CD14-positive monocyte (primary cell): ENCODE measurements at regions not wholly inside any gene's neighbourhood (a gene's known extent, or its start where the extent isn't known, plus 50 kb on each side); places are given as distances from the start of the nearest gene placed in this dataset.

Experiments
- DNase-seq, 3 donors: peaks; one replicate each; pipeline ENCODE4 v3.0.0-alpha.2; 2011 to 2022
- H2AFZ ChIP-seq: 2 replicates; pipeline ENCODE4 v1.6.0; 2012; ENCODE audit warnings: mild to moderate bottlenecking, low read depth, low read length, inconsistent platforms; ENCODE audit not compliant: insufficient read depth, poor library complexity, severe bottlenecking
- H3K27ac ChIP-seq, 2 donors: 1 replicate in 1 of 2; 2 replicates in 1 of 2; pipeline ENCODE4 v1.5.1; 2012 to 2013; ENCODE audit warnings: low read length in 2 of 2, control low read depth in 1 of 2, inconsistent platforms in 1 of 2, low read depth in 1 of 2, mild to moderate bottlenecking in 1 of 2
- H3K27me3 ChIP-seq, 2 donors: one replicate each; pipeline versions ENCODE4 v1.6.0 to v1.6.1; 2011 to 2013; ENCODE audit warnings: low read length in 2 of 2; ENCODE audit not compliant: control insufficient read depth in 2 of 2, insufficient read depth in 2 of 2
- H3K36me3 ChIP-seq, 2 donors: replicated peaks in 1 of 2; 1 replicate in 1 of 2; 2 replicates in 1 of 2; pipeline versions ENCODE4 v1.5.1 to v1.6.1; 2012 to 2013; ENCODE audit warnings: low read length in 2 of 2, control low read depth in 1 of 2, inconsistent platforms in 1 of 2, mild to moderate bottlenecking in 1 of 2; ENCODE audit not compliant: insufficient read depth in 2 of 2, control insufficient read depth in 1 of 2
- H3K4me1 ChIP-seq, 2 donors: 1 replicate in 1 of 2; 2 replicates in 1 of 2; pipeline versions ENCODE4 v1.5.1 to v1.6.1; 2012 to 2013; ENCODE audit warnings: low read length in 2 of 2, control low read depth in 1 of 2, inconsistent platforms in 1 of 2, mild to moderate bottlenecking in 1 of 2, moderate library complexity in 1 of 2; ENCODE audit not compliant: insufficient read depth in 2 of 2, control insufficient read depth in 1 of 2
- H3K4me2 ChIP-seq: replicated peaks from 2 replicates; pipeline ENCODE3; 2012; ENCODE audit warnings: low read length, moderate library complexity, mild to moderate bottlenecking; ENCODE audit not compliant: poor library complexity, severe bottlenecking; ENCODE audit errors: extremely low read depth
- H3K4me3 ChIP-seq, 3 experiments: fragments of 200-600 bp in 1 of 3; sonication (generic) in 1 of 3; replicated peaks in 1 of 3; 1 replicate in 2 of 3; 2 replicates in 1 of 3; pipeline ENCODE4 v1.5.1; 2011 to 2013; ENCODE audit warnings: low read length in 3 of 3, mild to moderate bottlenecking in 3 of 3, control low read depth in 2 of 3, low read depth in 2 of 3, inconsistent platforms in 1 of 3, moderate library complexity in 1 of 3
- H3K79me2 ChIP-seq: 2 replicates; pipeline ENCODE4 v1.6.0; 2012; ENCODE audit warnings: mild to moderate bottlenecking, control low read depth, inconsistent platforms, low read length, moderate library complexity; ENCODE audit not compliant: insufficient read depth
- H3K9ac ChIP-seq: 2 replicates; pipeline ENCODE4 v1.6.0; 2017; ENCODE audit warnings: low read length, mild to moderate bottlenecking; ENCODE audit not compliant: insufficient read depth, poor library complexity, severe bottlenecking
- H3K9me3 ChIP-seq, 2 donors: replicated peaks in 1 of 2; 1 replicate in 1 of 2; 2 replicates in 1 of 2; pipeline versions ENCODE4 v1.5.1 to v1.6.1; 2012 to 2013; ENCODE audit warnings: low read length in 2 of 2, control low read depth in 1 of 2; ENCODE audit not compliant: control insufficient read depth in 1 of 2, insufficient read depth in 1 of 2
- H4K20me1 ChIP-seq: 2 replicates; pipeline ENCODE4 v1.6.0; 2012; ENCODE audit warnings: mild to moderate bottlenecking, low read length, control low read depth, moderate library complexity; ENCODE audit not compliant: insufficient read depth
- H3K27ac Mint-ChIP-seq, 7 donors: one replicate each; pipeline ENCODE4 v1.8.0; 2020; ENCODE audit warnings: mild to moderate bottlenecking in 7 of 7, mixed read lengths in 7 of 7, moderate library complexity in 6 of 7, inconsistent platforms in 2 of 7
- H3K27me3 Mint-ChIP-seq, 3 donors: one replicate each; pipeline ENCODE4 v1.8.0; 2021 to 2022; ENCODE audit warnings: low read depth in 3 of 3, mild to moderate bottlenecking in 3 of 3, mixed read lengths in 3 of 3, moderate library complexity in 3 of 3, inconsistent platforms in 1 of 3
- H3K36me3 Mint-ChIP-seq, 2 donors: one replicate each; pipeline ENCODE4 v1.8.0; 2020; ENCODE audit warnings: mixed read lengths in 2 of 2, inconsistent platforms in 1 of 2, mild to moderate bottlenecking in 1 of 2
- H3K4me1 Mint-ChIP-seq: one replicate; pipeline ENCODE4 v1.8.0; 2020; ENCODE audit warnings: mild to moderate bottlenecking, mixed read lengths
- H3K4me3 Mint-ChIP-seq, 2 donors: one replicate each; pipeline ENCODE4 v1.8.0; 2020; ENCODE audit warnings: mild to moderate bottlenecking in 2 of 2, mixed read lengths in 2 of 2, moderate library complexity in 1 of 2
- H3K9me3 Mint-ChIP-seq, 7 donors: one replicate each; pipeline ENCODE4 v1.8.0; 2020 to 2022; ENCODE audit warnings: mixed read lengths in 7 of 7, mild to moderate bottlenecking in 6 of 7, moderate library complexity in 6 of 7, inconsistent platforms in 2 of 7
- CTCF ChIP-seq: fragments of 200-600 bp; IDR thresholded peaks from one replicate; pipeline ENCODE4 v1.8.0; 2022; ENCODE audit warnings: antibody characterized with exemption, mild to moderate bottlenecking
- WGBS: methylation state at CpG from one replicate; pipeline ENCODE4 v1.1.5; 2013; ENCODE audit warnings: missing lambda C conversion rate; ENCODE audit not compliant: insufficient coverage; 5-methylcytosine and 5-hydroxymethylcytosine counted together
- intact Hi-C, 2 donors: fragments of 100-400 bp; cut with micrococcal nuclease; formaldehyde crosslinking; loops; one replicate each; pipeline versions ENCODE4 v1.15.0 to v1.15.1; 2023

GRCh38 chr10:130662775-130663174 is 526.6 kb downstream of the GLRX3 start:
- H3K27me3 Mint-ChIP-seq: peaks cover 0 to 2% (median under 1%) of the 10 kb centered on the region in 3 donors
- H3K9ac ChIP-seq: no peak overlapping the region
- intact Hi-C loops: no loop called here
- no peak overlapping the region for H3K4me2 ChIP-seq
- H3K4me3 Mint-ChIP-seq: no peak overlapping the region
- 88% methylated on average over 11 of the region's 13 CpGs for WGBS
- TF ChIP-seq CTCF: no peak
- no peaks in the 10 kb centered on the region for H3K79me2 ChIP-seq
- no peak overlapping the region for H2AFZ ChIP-seq
- H3K9me3 ChIP-seq: peaks cover 0 to 2% of the 10 kb centered on the region in 2 donors
- H4K20me1 ChIP-seq: no peaks in the 10 kb centered on the region
- no peaks in the 10 kb centered on the region for H3K4me1 ChIP-seq
- H3K27me3 ChIP-seq: no peaks in the 10 kb centered on the region
- H3K36me3 ChIP-seq: no peaks in the 10 kb centered on the region
- H3K4me3 ChIP-seq: no peak overlapping the region
- no peaks in the 10 kb centered on the region for H3K4me1 Mint-ChIP-seq
- peaks cover under 1 to 10% (median 5%) of the 10 kb centered on the region in 7 donors for H3K9me3 Mint-ChIP-seq
- no peaks in the 10 kb centered on the region for H3K36me3 Mint-ChIP-seq
- H3K27ac ChIP-seq: no peak overlapping the region
- no peak for DNase-seq
- H3K27ac Mint-ChIP-seq: no peak overlapping the region

GRCh38 chr10:130664526-130664925 is 528.3 kb downstream of the GLRX3 start:
- H2AFZ ChIP-seq: no peak overlapping the region
- no peak overlapping the region for H3K27ac ChIP-seq
- TF ChIP-seq CTCF: no peak
- H3K79me2 ChIP-seq: no peaks in the 10 kb centered on the region
- no peak overlapping the region for H3K9ac ChIP-seq
- peaks cover 0 to 2% (median 2%) of the 10 kb centered on the region in 3 donors for H3K27me3 Mint-ChIP-seq
- H3K27me3 ChIP-seq: no peaks in the 10 kb centered on the region
- H4K20me1 ChIP-seq: no peaks in the 10 kb centered on the region
- peaks cover 3 to 17% (median 6%) of the 10 kb centered on the region in 7 donors for H3K9me3 Mint-ChIP-seq
- no peaks in the 10 kb centered on the region for H3K4me1 Mint-ChIP-seq
- 92% methylated on average over 4 of the region's 6 CpGs for WGBS
- H3K4me3 ChIP-seq: no peak overlapping the region
- no peak for DNase-seq
- no peak overlapping the region for H3K4me3 Mint-ChIP-seq
- intact Hi-C loops: no loop called here
- H3K27ac Mint-ChIP-seq: no peak overlapping the region
- no peaks in the 10 kb centered on the region for H3K4me1 ChIP-seq
- H3K9me3 ChIP-seq: peaks cover 0 to 2% of the 10 kb centered on the region in 2 donors
- no peak overlapping the region for H3K4me2 ChIP-seq
- no peaks in the 10 kb centered on the region for H3K36me3 Mint-ChIP-seq
- H3K36me3 ChIP-seq: no peaks in the 10 kb centered on the region
